IPS DF 6.9 (cell line): ENCODE measurements at regions not wholly inside any gene's neighbourhood (a gene's known extent, or its start where the extent isn't known, plus 50 kb on each side); places are given as distances from the start of the nearest gene placed in this dataset.

Experiments
- DNase-seq: peaks from one replicate; pipeline ENCODE4 v3.0.0-alpha.2; 2013; ENCODE audit warnings: low read depth, low spot score
- H3K27ac ChIP-seq: one replicate; pipeline ENCODE4 v1.5.1; 2013; ENCODE audit warnings: low read length, control low read depth
- H3K27me3 ChIP-seq: 2 replicates; pipeline ENCODE4 v1.6.1; 2013; ENCODE audit warnings: mild to moderate bottlenecking, low read length; ENCODE audit not compliant: control insufficient read depth, insufficient read depth
- H3K36me3 ChIP-seq: 2 replicates; pipeline ENCODE4 v1.6.1; 2013; ENCODE audit warnings: low read length; ENCODE audit not compliant: control insufficient read depth, insufficient read depth
- H3K4me1 ChIP-seq: 2 replicates; pipeline ENCODE4 v1.6.1; 2013; ENCODE audit warnings: low read length; ENCODE audit not compliant: control insufficient read depth, insufficient read depth
- H3K4me3 ChIP-seq: 2 replicates; pipeline ENCODE4 v1.5.1; 2013; ENCODE audit warnings: mild to moderate bottlenecking, low read length
- H3K9me3 ChIP-seq: 2 replicates; pipeline ENCODE4 v1.6.1; 2013; ENCODE audit warnings: low read length, inconsistent platforms; ENCODE audit not compliant: control insufficient read depth, insufficient read depth
- WGBS: extraction: QIAGEN DNeasy Blood & Tissue Kit; methylation state at CpG from one replicate; pipeline ENCODE4 v1.1.7; 2013; ENCODE audit warnings: mixed read lengths, missing lambda C conversion rate; ENCODE audit not compliant: insufficient read length, insufficient coverage; 5-methylcytosine and 5-hydroxymethylcytosine counted together

DNA sequence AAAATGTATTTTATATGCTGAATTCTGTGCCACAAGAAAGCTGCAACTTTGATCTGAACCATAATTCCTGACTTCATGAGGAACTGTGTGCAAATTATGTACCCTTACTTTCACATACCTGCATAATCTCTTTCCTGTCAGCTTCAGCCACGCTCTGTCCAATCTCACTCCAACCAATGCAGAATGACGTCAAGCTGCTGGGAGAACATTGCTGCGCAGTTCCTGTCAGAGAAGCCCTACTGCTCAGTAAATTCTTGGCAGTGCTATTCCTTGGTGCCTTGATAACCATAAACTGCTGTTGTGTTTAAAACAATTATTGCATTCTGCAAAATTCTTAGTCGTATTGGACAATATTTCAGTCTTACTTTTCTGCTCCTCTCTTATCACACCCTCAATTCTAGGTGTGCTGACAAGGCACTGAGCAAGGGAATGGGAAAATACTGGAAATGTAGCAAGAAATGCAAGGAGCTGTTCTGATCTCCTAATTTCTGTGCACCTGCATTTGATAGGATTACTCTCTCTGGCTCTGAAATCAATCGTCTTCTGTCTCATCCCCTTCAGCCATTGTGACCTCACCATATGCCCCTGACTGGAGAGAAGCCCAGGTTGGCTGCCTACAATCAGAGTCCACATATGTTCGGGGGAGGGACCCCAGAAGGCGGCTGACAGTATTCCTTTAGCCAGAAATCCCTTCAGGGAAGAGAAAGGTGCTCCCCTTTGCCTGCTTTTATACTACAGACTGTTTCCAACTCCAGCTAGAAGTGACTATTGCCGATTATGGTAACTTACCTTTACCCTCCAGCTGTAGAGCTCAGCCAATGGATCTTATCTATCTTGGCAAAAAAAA is 274.9 kb upstream of the NOVA1 start:
- Histone ChIP-seq H3K27ac (no peak overlapping the region), H3K27me3 (no peaks in the 10 kb centered on the region), H3K4me1 (no peaks in the 10 kb centered on the region), H3K36me3 (no peaks in the 10 kb centered on the region), H3K9me3 (no peaks in the 10 kb centered on the region), H3K4me3 (no peak overlapping the region)
- WGBS: no CpG with 5 or more reads among the region's 8 CpGs
- no peak for DNase-seq

GRCh38 chr14:26873362-26873960 is 275.6 kb upstream of the NOVA1 start:
- no peaks in the 10 kb centered on the region for H3K27me3 ChIP-seq
- H3K4me3 ChIP-seq: no peak overlapping the region
- no CpG with 5 or more reads among the region's 4 CpGs for WGBS
- DNase-seq: no peak
- H3K4me1 ChIP-seq: no peaks in the 10 kb centered on the region
- no peaks in the 10 kb centered on the region for H3K36me3 ChIP-seq
- H3K27ac ChIP-seq: no peak overlapping the region
- no peaks in the 10 kb centered on the region for H3K9me3 ChIP-seq

- WGBS: no CpG with 5 or more reads among the region's 1 CpG
- no peaks in the 10 kb centered on the region for H3K9me3 ChIP-seq
- no peaks in the 10 kb centered on the region for H3K4me1 ChIP-seq
- H3K27me3 ChIP-seq: no peaks in the 10 kb centered on the region
- no peak overlapping the region for H3K4me3 ChIP-seq
- no peak for DNase-seq
- H3K36me3 ChIP-seq: no peaks in the 10 kb centered on the region
- no peak overlapping the region for H3K27ac ChIP-seq
Measured at GRCh38 chr14:26887847-26888246, 290.0 kb upstream of the NOVA1 start.

GRCh38 chr14:26888592-26888991 is 290.8 kb upstream of the NOVA1 start:
- Histone ChIP-seq H3K27me3 (no peaks in the 10 kb centered on the region), H3K4me1 (no peaks in the 10 kb centered on the region), H3K36me3 (no peaks in the 10 kb centered on the region), H3K9me3 (no peaks in the 10 kb centered on the region), H3K4me3 (no peak overlapping the region), H3K27ac (no peak overlapping the region)
- no peak for DNase-seq
- no CpG with 5 or more reads among the region's 1 CpG for WGBS

- no peaks in the 10 kb centered on the region for H3K9me3 ChIP-seq
- no peak for DNase-seq
- no CpG with 5 or more reads among the region's 3 CpGs for WGBS
Measured at GRCh38 chr14:26896447-26896846, 298.6 kb upstream of the NOVA1 start.

GRCh38 chr14:26897196-26897595 is 299.4 kb upstream of the NOVA1 start:
- Histone ChIP-seq H3K9me3 (no peaks in the 10 kb centered on the region), H3K27ac (no peak overlapping the region), H3K27me3 (no peaks in the 10 kb centered on the region), H3K36me3 (no peaks in the 10 kb centered on the region), H3K4me1 (no peaks in the 10 kb centered on the region), H3K4me3 (no peak overlapping the region)
- no peak for DNase-seq

More at GRCh38 chr14:26896447-26896846, 298.6 kb upstream of the NOVA1 start:
- H3K4me3 ChIP-seq: no peak overlapping the region
- no peak overlapping the region for H3K27ac ChIP-seq
- no peaks in the 10 kb centered on the region for H3K27me3 ChIP-seq
- H3K36me3 ChIP-seq: no peaks in the 10 kb centered on the region
- H3K4me1 ChIP-seq: no peaks in the 10 kb centered on the region

DNA sequence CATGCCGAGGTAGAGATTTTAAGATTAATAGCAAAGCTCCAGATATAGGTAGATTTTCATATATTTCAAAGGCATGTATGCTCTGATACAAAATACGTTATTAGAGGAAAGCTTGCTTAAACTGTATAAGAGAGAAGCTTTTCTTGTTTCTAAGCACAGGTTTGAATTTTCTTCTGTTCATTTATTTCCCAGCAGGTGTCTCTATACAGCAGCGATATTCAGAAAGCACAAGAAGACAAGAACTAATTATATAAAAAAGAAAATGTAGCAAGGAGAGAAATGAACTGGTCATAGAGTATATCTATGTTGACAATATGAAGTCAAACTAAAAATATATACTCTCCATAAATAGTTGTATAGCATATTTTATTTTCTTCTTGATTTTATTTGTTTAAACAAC is 307.4 kb upstream of the NOVA1 start:
- WGBS: no CpG with 5 or more reads among the region's 3 CpGs
- Histone ChIP-seq H3K4me3 (no peak overlapping the region), H3K27me3 (no peaks in the 10 kb centered on the region), H3K27ac (no peak overlapping the region), H3K36me3 (no peaks in the 10 kb centered on the region), H3K4me1 (no peaks in the 10 kb centered on the region), H3K9me3 (no peaks in the 10 kb centered on the region)
- DNase-seq: no peak

DNA sequence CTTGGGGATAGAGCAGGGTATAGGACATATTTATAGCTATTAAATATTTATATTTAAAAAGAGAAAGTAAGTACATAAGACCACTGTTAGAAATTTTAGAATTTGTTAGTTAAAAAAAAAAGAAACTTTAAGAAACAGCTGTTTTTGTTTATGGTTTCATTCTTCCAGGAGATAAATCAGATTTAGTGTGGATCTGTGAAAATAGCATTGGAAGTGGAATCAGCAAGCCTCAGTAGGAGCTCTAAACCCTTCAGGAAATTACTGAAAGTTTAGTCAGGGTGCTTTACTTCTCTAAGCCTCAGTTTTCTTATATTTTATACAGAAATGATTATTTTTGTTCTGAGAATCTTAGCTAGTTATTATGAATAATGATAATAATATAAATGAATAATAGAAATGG is 316.0 kb upstream of the NOVA1 start:
- DNase-seq: no peak
- no peak overlapping the region for H3K27ac ChIP-seq
- no peaks in the 10 kb centered on the region for H3K4me1 ChIP-seq
- H3K27me3 ChIP-seq: no peaks in the 10 kb centered on the region
- H3K4me3 ChIP-seq: no peak overlapping the region
- no peaks in the 10 kb centered on the region for H3K9me3 ChIP-seq
- no peaks in the 10 kb centered on the region for H3K36me3 ChIP-seq

DNA sequence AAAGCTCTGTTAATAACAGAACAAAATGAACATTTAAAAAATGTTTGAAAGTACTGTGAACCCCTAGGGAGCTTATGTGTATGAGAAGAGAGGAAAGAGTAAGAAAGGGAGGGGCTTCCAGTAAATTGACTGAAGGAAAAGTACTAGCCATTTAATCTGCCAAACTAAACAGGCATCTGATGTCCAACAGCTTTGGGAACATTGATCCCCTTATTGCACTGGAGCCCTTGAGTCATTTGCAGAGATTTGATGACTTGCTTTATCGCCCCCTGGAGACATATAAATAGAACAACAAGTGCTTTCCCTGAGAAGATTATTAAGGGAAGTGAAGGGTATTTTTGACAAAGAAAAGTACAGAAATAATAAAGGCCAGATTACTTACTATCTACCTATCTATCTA is 319.3 kb upstream of the NOVA1 start:
- DNase-seq: no peak
- H3K36me3 ChIP-seq: no peaks in the 10 kb centered on the region
- H3K4me3 ChIP-seq: no peak overlapping the region
- no peaks in the 10 kb centered on the region for H3K9me3 ChIP-seq
- no peaks in the 10 kb centered on the region for H3K4me1 ChIP-seq
- H3K27me3 ChIP-seq: no peaks in the 10 kb centered on the region
- H3K27ac ChIP-seq: no peak overlapping the region
- no CpG with 5 or more reads among the region's 1 CpG for WGBS

GRCh38 chr14:26925876-26926584 is 328.2 kb upstream of the NOVA1 start:
- H3K4me3 ChIP-seq: no peak overlapping the region
- H3K27me3 ChIP-seq: no peaks in the 10 kb centered on the region
- H3K27ac ChIP-seq: no peak overlapping the region
- H3K4me1 ChIP-seq: peaks cover 2% of the 10 kb centered on the region
- WGBS: no CpG with 5 or more reads among the region's 8 CpGs
- no peaks in the 10 kb centered on the region for H3K9me3 ChIP-seq
- no peaks in the 10 kb centered on the region for H3K36me3 ChIP-seq
- DNase-seq: no peak
